ENCODE measurements at regions not wholly inside any gene's neighbourhood (a gene's known extent, or its start where the extent isn't known, plus 50 kb on each side); places are given as distances from the start of the nearest gene placed in this dataset.

DNA sequence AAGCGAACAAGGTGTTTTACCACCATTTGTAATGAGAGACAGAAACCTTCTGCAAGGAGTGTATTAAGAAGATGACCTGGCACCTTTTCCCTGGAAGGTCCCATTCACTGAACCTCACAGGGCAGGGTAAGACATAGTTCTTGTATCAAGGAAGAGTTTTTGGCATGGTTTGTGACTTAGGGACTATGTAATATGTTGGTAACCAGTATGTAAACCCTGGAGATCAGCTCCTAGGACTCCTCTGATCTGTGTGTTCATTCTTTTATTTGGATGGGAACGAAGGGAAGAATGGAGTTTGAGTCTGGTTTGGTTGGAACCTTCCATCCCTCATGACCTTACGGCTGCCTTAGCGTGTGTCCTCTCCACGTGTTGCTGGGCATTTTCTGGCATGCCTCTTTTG lies 175.4 kb downstream of the CAND1 start:
- no peak for DNase-seq
- H3K36me3 ChIP-seq = no peaks in the 10 kb centered on the region
- intact Hi-C loops (cut with DNase I; ENCODE audit: low total_unique reads) = loop anchor here (10.0 kb wide), 2 partner anchors 170 to 200 kb away; partner anchors contain the start of gene DYRK2
- no peak overlapping the region for H3K27ac ChIP-seq
- peaks cover 0 to 14% (median 3%) of the 10 kb centered on the region in 4 donors for H3K4me1 ChIP-seq
- no peaks in the 10 kb centered on the region for H3K9me3 ChIP-seq
- no peak overlapping the region for H3K4me3 ChIP-seq
- TF ChIP-seq, protein P1, sequence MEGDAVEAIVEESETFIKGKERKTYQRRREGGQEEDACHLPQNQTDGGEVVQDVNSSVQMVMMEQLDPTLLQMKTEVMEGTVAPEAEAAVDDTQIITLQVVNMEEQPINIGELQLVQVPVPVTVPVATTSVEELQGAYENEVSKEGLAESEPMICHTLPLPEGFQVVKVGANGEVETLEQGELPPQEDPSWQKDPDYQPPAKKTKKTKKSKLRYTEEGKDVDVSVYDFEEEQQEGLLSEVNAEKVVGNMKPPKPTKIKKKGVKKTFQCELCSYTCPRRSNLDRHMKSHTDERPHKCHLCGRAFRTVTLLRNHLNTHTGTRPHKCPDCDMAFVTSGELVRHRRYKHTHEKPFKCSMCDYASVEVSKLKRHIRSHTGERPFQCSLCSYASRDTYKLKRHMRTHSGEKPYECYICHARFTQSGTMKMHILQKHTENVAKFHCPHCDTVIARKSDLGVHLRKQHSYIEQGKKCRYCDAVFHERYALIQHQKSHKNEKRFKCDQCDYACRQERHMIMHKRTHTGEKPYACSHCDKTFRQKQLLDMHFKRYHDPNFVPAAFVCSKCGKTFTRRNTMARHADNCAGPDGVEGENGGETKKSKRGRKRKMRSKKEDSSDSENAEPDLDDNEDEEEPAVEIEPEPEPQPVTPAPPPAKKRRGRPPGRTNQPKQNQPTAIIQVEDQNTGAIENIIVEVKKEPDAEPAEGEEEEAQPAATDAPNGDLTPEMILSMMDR (IDR thresholded peaks at IDR 0.05) = no peak
- no peaks in the 10 kb centered on the region for H3K27me3 ChIP-seq

DNA sequence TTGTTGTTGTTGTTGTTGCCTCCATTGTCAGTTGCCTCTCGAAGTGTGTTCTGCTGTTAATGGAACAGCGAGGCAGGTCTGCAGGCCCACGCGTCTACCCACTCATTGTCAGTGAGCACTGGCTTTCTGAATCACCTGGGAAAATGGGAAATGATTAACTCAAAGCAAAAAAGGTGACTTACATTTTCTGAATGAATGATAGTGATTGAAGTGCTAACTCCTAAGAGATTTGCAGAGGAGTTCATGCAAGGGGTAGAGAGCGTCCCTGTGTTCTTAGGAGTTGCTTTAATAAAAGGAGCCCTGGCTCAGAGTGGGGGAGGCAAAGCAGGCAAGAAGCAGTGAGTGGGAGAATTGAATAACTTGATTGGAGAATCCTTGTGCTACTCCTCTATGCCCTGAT lies 177.6 kb downstream of the CAND1 start:
- no peaks in the 10 kb centered on the region for H3K36me3 ChIP-seq
- intact Hi-C loops (cut with DNase I; ENCODE audit: low total_unique reads) = loop anchor here (10.0 kb wide), 2 partner anchors 172 to 198 kb away; partner anchors contain the start of gene DYRK2

DNA sequence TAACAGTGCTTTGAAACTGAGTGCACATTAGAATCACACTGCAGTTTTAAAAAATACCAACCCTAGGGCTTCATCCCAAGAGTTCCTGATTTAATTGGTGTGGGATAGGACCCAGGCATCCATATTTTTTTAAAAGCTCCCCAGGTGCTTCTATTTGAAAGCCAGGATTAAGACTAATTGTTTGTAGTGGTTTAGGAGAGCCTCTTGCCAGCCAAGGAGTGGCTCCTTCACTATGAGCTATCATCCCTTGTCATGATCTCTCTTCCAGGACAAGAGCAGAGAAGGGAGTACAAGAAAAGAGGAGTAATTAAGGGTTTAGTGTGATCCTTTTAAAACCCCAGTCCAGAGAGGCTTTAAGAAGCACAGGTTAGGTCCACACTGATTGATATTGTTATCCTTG lies 178.0 kb downstream of the CAND1 start:
- no peak for DNase-seq
- Histone ChIP-seq H3K27ac (no peak overlapping the region), H3K36me3 (no peaks in the 10 kb centered on the region), H3K4me1 (peaks cover 0 to 5% (median 3%) of the 10 kb centered on the region in 4 donors), H3K27me3 (no peaks in the 10 kb centered on the region), H3K4me3 (no peak overlapping the region), H3K9me3 (no peaks in the 10 kb centered on the region)
- TF ChIP-seq, protein P1 (IDR thresholded peaks at IDR 0.05) = no peak
- intact Hi-C loops (cut with DNase I; ENCODE audit: low total_unique reads) = loop anchor here (10.0 kb wide), 2 partner anchors 172 to 198 kb away; partner anchors contain the start of gene DYRK2

More for the DNA sequence above, 177.6 kb downstream of the CAND1 start:
- Histone ChIP-seq H3K9me3 (no peaks in the 10 kb centered on the region), H3K27me3 (no peaks in the 10 kb centered on the region), H3K27ac (no peak overlapping the region), H3K4me1 (peaks cover 0 to 10% (median 3%) of the 10 kb centered on the region in 4 donors), H3K4me3 (no peak overlapping the region)
- DNase-seq = no peak
- TF ChIP-seq, protein P1 (IDR thresholded peaks at IDR 0.05) = no peak

- Histone ChIP-seq H3K36me3 (no peaks in the 10 kb centered on the region), H3K9me3 (no peaks in the 10 kb centered on the region), H3K4me1 (no peaks in the 10 kb centered on the region), H3K27ac (no peak overlapping the region), H3K27me3 (no peaks in the 10 kb centered on the region), H3K4me3 (no peak overlapping the region)
- intact Hi-C loops (cut with DNase I; ENCODE audit: low total_unique reads) = loop anchor here (10.0 kb wide), 2 partner anchors 175 to 195 kb away; partner anchors contain the start of gene DYRK2
- no peak for DNase-seq
- TF ChIP-seq, protein P1 (IDR thresholded peaks at IDR 0.05) = no peak
Measured at GRCh38 chr12:67449591-67450052, 180.5 kb downstream of the CAND1 start.

DNA sequence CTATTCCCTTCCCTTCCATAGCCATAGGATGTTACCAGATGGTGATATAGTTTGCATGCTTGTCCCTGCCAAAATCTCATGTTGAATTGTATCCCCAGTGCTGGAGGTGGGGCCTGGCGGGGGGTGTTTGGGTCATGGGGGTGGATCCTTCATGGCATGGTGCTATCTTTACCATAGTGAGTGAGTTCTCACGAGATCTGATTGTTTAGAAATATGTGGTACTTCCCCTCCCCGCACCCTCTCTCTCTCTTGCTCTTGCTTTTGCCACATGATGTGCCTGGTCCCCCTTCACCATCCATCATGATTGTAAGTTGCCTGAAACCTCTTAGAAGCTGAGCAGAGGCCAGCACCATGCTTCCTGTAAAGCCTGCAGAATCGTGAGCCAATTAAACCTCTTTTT lies 181.3 kb downstream of the CAND1 start:
- no peak overlapping the region for H3K4me3 ChIP-seq
- no peak for DNase-seq
- no peaks in the 10 kb centered on the region for H3K9me3 ChIP-seq
- H3K4me1 ChIP-seq = no peaks in the 10 kb centered on the region
- no peak overlapping the region for H3K27ac ChIP-seq
- H3K27me3 ChIP-seq = no peaks in the 10 kb centered on the region
- H3K36me3 ChIP-seq = no peaks in the 10 kb centered on the region
- TF ChIP-seq, protein P1 (IDR thresholded peaks at IDR 0.05) = no peak
- intact Hi-C loops (cut with DNase I; ENCODE audit: low total_unique reads) = no loop called here

Measured in tibial artery (tissue), 4 donors.